Mesothelial cell of epicardium (in vitro differentiated cells): ENCODE measurements at regions not wholly inside any gene's neighbourhood (a gene's known extent, or its start where the extent isn't known, plus 50 kb on each side); places are given as distances from the start of the nearest gene placed in this dataset.

Source experiments
- DNase-seq, 2 experiments: peaks; one replicate each; pipeline ENCODE4 v3.0.0; 2021; ENCODE audit warnings: low spot score in 2 of 2; ENCODE audit not compliant: unreplicated experiment in 2 of 2
- H3K27ac Mint-ChIP-seq: 2 replicates; pipeline ENCODE4 v1.8.0; 2021; ENCODE audit warnings: mixed read lengths
- H3K27me3 Mint-ChIP-seq: 2 replicates; pipeline ENCODE4 v1.8.0; 2021; ENCODE audit warnings: low read depth, mixed read lengths
- H3K36me3 Mint-ChIP-seq: 2 replicates; pipeline ENCODE4 v1.8.0; 2021; ENCODE audit warnings: mixed read lengths
- H3K4me1 Mint-ChIP-seq: 2 replicates; pipeline ENCODE4 v1.8.0; 2021; ENCODE audit warnings: mixed read lengths
- H3K4me3 Mint-ChIP-seq: 2 replicates; pipeline ENCODE4 v1.8.0; 2021; ENCODE audit warnings: mild to moderate bottlenecking, moderate library complexity, mixed read lengths
- H3K9me3 Mint-ChIP-seq: 2 replicates; pipeline ENCODE4 v1.8.0; 2021; ENCODE audit warnings: mixed read lengths
- TF ChIP-seq, protein P1 (sequence below): fragments of 200-600 bp; sonication (generic); IDR thresholded peaks from one replicate; pipeline ENCODE4 v1.5.0; 2021; ENCODE audit warnings: antibody characterized with exemption; ENCODE audit not compliant: unreplicated experiment

DNA sequence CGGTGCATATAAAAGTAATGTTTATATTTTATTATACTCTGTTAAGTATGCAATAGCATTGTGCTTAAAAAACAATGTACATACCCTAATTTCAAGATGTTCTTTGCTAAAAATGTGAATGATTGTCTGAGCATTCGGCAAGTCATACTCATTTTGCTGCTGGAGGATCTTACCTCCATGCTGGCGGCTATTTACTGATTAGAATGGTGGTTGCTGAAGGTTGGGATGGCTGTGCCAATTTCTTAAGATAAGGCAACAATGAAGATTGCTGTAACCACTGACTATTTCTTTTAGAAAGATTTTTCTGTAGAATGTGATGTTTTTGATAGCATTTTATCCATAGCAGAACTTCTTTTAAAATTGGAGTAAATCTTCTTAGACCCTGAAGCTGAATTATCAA, 932.7 kb downstream of the ZPLD1 start:
- DNase-seq = no peak
- H3K27me3 Mint-ChIP-seq = no peaks in the 10 kb centered on the region
- H3K36me3 Mint-ChIP-seq = no peaks in the 10 kb centered on the region
- H3K4me3 Mint-ChIP-seq = no peak overlapping the region
- no peaks in the 10 kb centered on the region for H3K9me3 Mint-ChIP-seq
- H3K27ac Mint-ChIP-seq = no peak overlapping the region
- no peaks in the 10 kb centered on the region for H3K4me1 Mint-ChIP-seq
- TF ChIP-seq, protein P1, sequence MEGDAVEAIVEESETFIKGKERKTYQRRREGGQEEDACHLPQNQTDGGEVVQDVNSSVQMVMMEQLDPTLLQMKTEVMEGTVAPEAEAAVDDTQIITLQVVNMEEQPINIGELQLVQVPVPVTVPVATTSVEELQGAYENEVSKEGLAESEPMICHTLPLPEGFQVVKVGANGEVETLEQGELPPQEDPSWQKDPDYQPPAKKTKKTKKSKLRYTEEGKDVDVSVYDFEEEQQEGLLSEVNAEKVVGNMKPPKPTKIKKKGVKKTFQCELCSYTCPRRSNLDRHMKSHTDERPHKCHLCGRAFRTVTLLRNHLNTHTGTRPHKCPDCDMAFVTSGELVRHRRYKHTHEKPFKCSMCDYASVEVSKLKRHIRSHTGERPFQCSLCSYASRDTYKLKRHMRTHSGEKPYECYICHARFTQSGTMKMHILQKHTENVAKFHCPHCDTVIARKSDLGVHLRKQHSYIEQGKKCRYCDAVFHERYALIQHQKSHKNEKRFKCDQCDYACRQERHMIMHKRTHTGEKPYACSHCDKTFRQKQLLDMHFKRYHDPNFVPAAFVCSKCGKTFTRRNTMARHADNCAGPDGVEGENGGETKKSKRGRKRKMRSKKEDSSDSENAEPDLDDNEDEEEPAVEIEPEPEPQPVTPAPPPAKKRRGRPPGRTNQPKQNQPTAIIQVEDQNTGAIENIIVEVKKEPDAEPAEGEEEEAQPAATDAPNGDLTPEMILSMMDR = no peak

DNA sequence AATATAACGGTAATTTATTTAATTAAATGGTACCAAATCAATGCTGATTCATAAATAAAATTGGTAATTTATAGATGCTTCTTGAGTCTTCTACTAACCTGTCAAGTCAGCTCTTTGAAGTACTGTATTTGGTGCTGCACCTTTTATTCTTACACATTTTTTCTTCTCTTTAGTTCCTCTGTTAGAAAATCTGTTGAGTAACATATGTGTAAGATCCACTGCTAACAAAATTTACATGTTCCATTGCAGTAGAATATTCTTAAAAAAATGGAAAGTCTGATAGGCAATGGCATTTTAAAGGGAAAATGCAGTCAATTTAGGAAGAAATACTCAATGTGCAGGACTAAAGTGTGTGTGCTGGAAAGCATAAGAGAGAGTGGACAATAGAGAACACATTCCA, 936.6 kb downstream of the ZPLD1 start:
- TF ChIP-seq, protein P1 = no peak
- Mint-ChIP-seq H3K27ac (no peak overlapping the region), H3K36me3 (no peaks in the 10 kb centered on the region), H3K4me3 (no peak overlapping the region), H3K4me1 (no peaks in the 10 kb centered on the region), H3K27me3 (no peaks in the 10 kb centered on the region), H3K9me3 (no peaks in the 10 kb centered on the region)
- DNase-seq = no peak

DNA sequence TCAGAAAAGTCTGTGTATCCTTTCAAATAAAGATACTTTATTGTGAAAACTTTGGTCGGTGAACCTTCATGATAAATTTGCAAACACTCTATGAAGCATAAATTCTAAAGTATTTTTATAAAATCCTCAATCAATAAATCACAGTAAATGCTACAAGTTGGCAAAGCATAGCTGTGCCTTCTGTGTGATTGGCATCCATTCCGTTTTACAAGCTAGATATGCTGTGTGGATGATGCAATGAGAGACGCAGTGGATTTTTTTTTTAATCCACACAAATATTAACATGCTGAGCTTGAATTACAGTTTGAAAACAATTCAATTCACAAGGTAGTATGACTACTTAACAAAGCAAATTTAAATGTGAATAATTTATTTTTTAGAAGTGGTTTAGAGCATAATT, 937.2 kb downstream of the ZPLD1 start:
- Mint-ChIP-seq H3K36me3 (no peaks in the 10 kb centered on the region), H3K4me1 (no peaks in the 10 kb centered on the region), H3K9me3 (no peaks in the 10 kb centered on the region), H3K4me3 (no peak overlapping the region), H3K27ac (no peak overlapping the region), H3K27me3 (no peaks in the 10 kb centered on the region)
- no peak for DNase-seq
- TF ChIP-seq, protein P1 = no peak

DNA sequence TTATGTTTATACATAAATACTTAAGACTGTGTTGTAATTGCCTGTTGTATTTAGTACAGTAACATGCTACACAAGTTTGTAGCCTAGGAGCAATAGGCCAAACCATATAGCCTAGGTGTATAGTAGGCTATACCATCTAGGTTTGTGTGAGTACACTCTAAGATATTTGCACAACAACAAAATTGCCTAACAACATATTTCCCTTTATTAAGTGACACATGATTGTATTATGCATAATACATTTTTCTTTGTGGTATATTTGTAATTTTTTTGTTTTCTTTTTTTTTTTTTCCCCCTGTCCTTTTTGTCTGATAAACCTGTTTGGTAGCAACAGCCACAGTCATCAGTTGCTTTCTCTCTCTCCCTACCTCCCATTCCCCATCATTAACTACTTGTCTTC, 945.6 kb downstream of the ZPLD1 start:
- DNase-seq = no peak
- Mint-ChIP-seq H3K4me3 (no peak overlapping the region), H3K36me3 (no peaks in the 10 kb centered on the region), H3K9me3 (no peaks in the 10 kb centered on the region), H3K27ac (no peak overlapping the region), H3K27me3 (no peaks in the 10 kb centered on the region), H3K4me1 (peaks cover 17% of the 10 kb centered on the region)
- TF ChIP-seq, protein P1 = no peak

DNA sequence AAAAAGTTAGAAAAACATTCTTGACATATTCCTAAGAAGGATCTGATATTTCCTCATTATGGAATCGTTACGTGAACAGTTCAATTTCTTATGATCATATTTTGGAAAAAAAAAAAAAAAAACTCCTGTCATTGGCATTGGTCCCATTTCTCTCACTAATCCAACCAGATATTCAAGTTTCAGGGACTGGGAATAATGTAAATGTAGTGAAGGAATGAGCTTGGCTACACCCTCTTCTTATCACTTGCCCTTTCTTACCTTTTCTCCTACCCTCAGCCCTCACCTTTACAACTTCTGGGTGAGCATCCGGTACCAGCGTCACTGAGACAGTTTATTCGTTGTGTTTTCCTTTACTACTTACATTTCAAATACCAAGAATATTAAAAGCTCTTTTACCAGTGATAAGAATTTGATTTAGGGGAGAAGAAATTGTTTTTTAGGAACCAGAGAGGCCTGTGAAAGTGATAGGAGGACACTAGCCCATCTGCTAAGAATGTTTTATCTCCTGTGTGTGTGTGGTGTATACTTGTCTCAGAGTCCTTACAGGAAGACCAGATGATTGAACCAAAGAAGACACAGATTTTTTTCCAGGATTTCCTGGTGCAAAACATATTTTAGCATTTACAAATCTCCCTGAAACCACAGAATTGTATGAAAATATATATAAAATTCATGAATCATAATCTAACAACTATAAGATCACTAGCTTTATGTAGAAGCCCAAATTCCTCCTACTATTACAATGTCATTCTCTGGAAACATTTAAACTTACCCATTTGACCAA, 946.7 kb downstream of the ZPLD1 start:
- Mint-ChIP-seq H3K4me3 (no peak overlapping the region), H3K27me3 (no peaks in the 10 kb centered on the region), H3K36me3 (no peaks in the 10 kb centered on the region), H3K4me1 (peaks cover 21% of the 10 kb centered on the region), H3K9me3 (no peaks in the 10 kb centered on the region), H3K27ac (peak overlapping the region; percentile 70)
- DNase-seq = no peak
- TF ChIP-seq, protein P1 = no peak
